Natural killer cell (primary cell): ENCODE measurements at regions not wholly inside any gene's neighbourhood (a gene's known extent, or its start where the extent isn't known, plus 50 kb on each side); places are given as distances from the start of the nearest gene placed in this dataset.
"Not testable (repeated sequence)": the region's sequence is repeated elsewhere in the genome, so short reads cannot be mapped to it uniquely, and the experiment has no call there.

Source experiments
- ATAC-seq, 3 donors: fragments of 150-1000 bp in 2 of 3; fragments of 200-7000 bp in 1 of 3; cut with Tn5 transposase; 1 replicate in 1 of 3; 2 replicates in 2 of 3; pipeline ENCODE4 v1.10.0; 2021; ENCODE audit warnings: mild to moderate bottlenecking in 2 of 3, moderate library complexity in 2 of 3
- DNase-seq, 2 donors: peaks; one replicate each; pipeline versions ENCODE4 v3.0.0 to v3.0.0-alpha.2; 2013 to 2021; ENCODE audit warnings: mixed read lengths in 1 of 2
- H3K27ac ChIP-seq: one replicate; pipeline ENCODE4 v1.5.1; 2013; ENCODE audit warnings: mild to moderate bottlenecking, low read length
- H3K27me3 ChIP-seq: one replicate; pipeline ENCODE4 v1.6.1; 2013; ENCODE audit warnings: low read length; ENCODE audit not compliant: control insufficient read depth, insufficient read depth
- H3K36me3 ChIP-seq: one replicate; pipeline ENCODE4 v1.6.1; 2013; ENCODE audit warnings: low read length; ENCODE audit not compliant: control insufficient read depth, insufficient read depth
- H3K4me1 ChIP-seq: one replicate; pipeline ENCODE4 v1.6.1; 2013; ENCODE audit warnings: low read length; ENCODE audit not compliant: control insufficient read depth, insufficient read depth
- H3K4me3 ChIP-seq: one replicate; pipeline ENCODE4 v1.5.1; 2013; ENCODE audit warnings: low read length
- H3K9me3 ChIP-seq: one replicate; pipeline ENCODE4 v1.6.1; 2013; ENCODE audit warnings: low read length; ENCODE audit not compliant: control insufficient read depth, insufficient read depth
- H3K27ac Mint-ChIP-seq, 2 donors: one replicate each; pipeline ENCODE4 v1.8.0; 2022; ENCODE audit warnings: mild to moderate bottlenecking in 2 of 2, mixed read lengths in 2 of 2, moderate library complexity in 1 of 2
- H3K27me3 Mint-ChIP-seq, 2 donors: one replicate each; pipeline ENCODE4 v1.8.0; 2022; ENCODE audit warnings: low read depth in 2 of 2, mixed read lengths in 2 of 2
- H3K36me3 Mint-ChIP-seq: one replicate; pipeline ENCODE4 v1.8.0; 2022; ENCODE audit warnings: mixed read lengths
- H3K4me1 Mint-ChIP-seq, 2 donors: one replicate each; pipeline ENCODE4 v1.8.0; 2022; ENCODE audit warnings: mixed read lengths in 2 of 2
- H3K4me3 Mint-ChIP-seq: one replicate; pipeline ENCODE4 v1.8.0; 2022; ENCODE audit warnings: mild to moderate bottlenecking, moderate library complexity, mixed read lengths
- H3K9me3 Mint-ChIP-seq, 2 donors: one replicate each; pipeline ENCODE4 v1.8.0; 2022; ENCODE audit warnings: mixed read lengths in 2 of 2
- CTCF ChIP-seq: fragments of 200-600 bp; IDR thresholded peaks from one replicate; pipeline ENCODE4 v1.8.0; 2022; ENCODE audit warnings: antibody characterized with exemption
- WGBS: methylation state at CpG from one replicate; pipeline ENCODE4 v1.1.7; 2013; ENCODE audit warnings: missing lambda C conversion rate; ENCODE audit not compliant: insufficient coverage; 5-methylcytosine and 5-hydroxymethylcytosine counted together
- intact Hi-C: fragments of 100-400 bp; cut with micrococcal nuclease; formaldehyde crosslinking; loops from one replicate; pipeline ENCODE4 v1.14.2; 2022

GRCh38 chr10:118971187-118971586 is 58.3 kb upstream of the NANOS1 start:
- Mint-ChIP-seq H3K27ac (no peak overlapping the region), H3K9me3 (peaks cover 0 to 2% of the 10 kb centered on the region in 2 donors), H3K36me3 (no peaks in the 10 kb centered on the region), H3K27me3 (peaks cover 18 to 30% of the 10 kb centered on the region in 2 donors), H3K4me3 (no peak overlapping the region), H3K4me1 (no peaks in the 10 kb centered on the region)
- Histone ChIP-seq H3K27me3 (no peaks in the 10 kb centered on the region), H3K4me3 (no peak overlapping the region), H3K4me1 (no peaks in the 10 kb centered on the region), H3K27ac (no peak overlapping the region), H3K36me3 (no peaks in the 10 kb centered on the region), H3K9me3 (no peaks in the 10 kb centered on the region)
- ATAC-seq (no peak), DNase-seq (no peak)
- intact Hi-C loops, result no loop called here
- TF ChIP-seq CTCF, result no peak
- WGBS, result 83% methylated on average over 7 of the region's 7 CpGs

- no peak overlapping the region for H3K4me3 Mint-ChIP-seq
- no peaks in the 10 kb centered on the region for H3K27me3 ChIP-seq
- peaks cover 0 to 2% of the 10 kb centered on the region in 2 donors for H3K9me3 Mint-ChIP-seq
- WGBS, result 57% methylated on average over 1 of the region's 3 CpGs
- no peak overlapping the region for H3K27ac ChIP-seq
- DNase-seq, result no peak
- no peaks in the 10 kb centered on the region for H3K9me3 ChIP-seq
- no peaks in the 10 kb centered on the region for H3K4me1 Mint-ChIP-seq
- TF ChIP-seq CTCF, result no peak
- no peak overlapping the region for H3K27ac Mint-ChIP-seq
- no peaks in the 10 kb centered on the region for H3K36me3 Mint-ChIP-seq
- no peak overlapping the region for H3K4me3 ChIP-seq
- no peaks in the 10 kb centered on the region for H3K4me1 ChIP-seq
- peaks cover 18 to 30% of the 10 kb centered on the region in 2 donors for H3K27me3 Mint-ChIP-seq
- ATAC-seq, result no peak
- no peaks in the 10 kb centered on the region for H3K36me3 ChIP-seq
- intact Hi-C loops, result no loop called here
Observed at GRCh38 chr10:118971876-118972275, 57.6 kb upstream of the NANOS1 start.

GRCh38 chr10:118973744-118974143 is 55.8 kb upstream of the NANOS1 start:
- Mint-ChIP-seq H3K27me3 (peaks cover 18 to 30% of the 10 kb centered on the region in 2 donors), H3K36me3 (no peaks in the 10 kb centered on the region), H3K27ac (no peak overlapping the region), H3K9me3 (peaks cover 0 to 2% of the 10 kb centered on the region in 2 donors), H3K4me1 (no peaks in the 10 kb centered on the region), H3K4me3 (no peak overlapping the region)
- ATAC-seq (no peak), DNase-seq (no peak)
- Histone ChIP-seq H3K9me3 (no peaks in the 10 kb centered on the region), H3K27me3 (no peaks in the 10 kb centered on the region), H3K4me3 (no peak overlapping the region), H3K36me3 (no peaks in the 10 kb centered on the region), H3K4me1 (no peaks in the 10 kb centered on the region), H3K27ac (no peak overlapping the region)
- WGBS, result 69% methylated on average over 1 of the region's 1 CpG
- no peak for TF ChIP-seq CTCF
- intact Hi-C loops, result no loop called here

GRCh38 chr10:118974951-118975350 is 54.6 kb upstream of the NANOS1 start:
- Mint-ChIP-seq H3K4me3 (no peak overlapping the region), H3K27ac (no peak overlapping the region), H3K4me1 (no peaks in the 10 kb centered on the region), H3K27me3 (peaks cover 13 to 30% of the 10 kb centered on the region in 2 donors), H3K9me3 (peaks cover 0 to 2% of the 10 kb centered on the region in 2 donors), H3K36me3 (no peaks in the 10 kb centered on the region)
- Histone ChIP-seq H3K27me3 (no peaks in the 10 kb centered on the region), H3K27ac (no peak overlapping the region), H3K36me3 (no peaks in the 10 kb centered on the region), H3K9me3 (no peaks in the 10 kb centered on the region), H3K4me1 (no peaks in the 10 kb centered on the region), H3K4me3 (no peak overlapping the region)
- TF ChIP-seq CTCF, result no peak
- intact Hi-C loops, result no loop called here
- DNase-seq (no peak), ATAC-seq (no peak)
- WGBS, result 81% methylated on average over 3 of the region's 3 CpGs

- H3K27ac ChIP-seq, H3K27me3 ChIP-seq, H3K4me1 ChIP-seq, DNase-seq, H3K4me3 Mint-ChIP-seq, H3K4me3 ChIP-seq, intact Hi-C loops, H3K36me3 ChIP-seq, H3K9me3 Mint-ChIP-seq, H3K4me1 Mint-ChIP-seq, H3K9me3 ChIP-seq, H3K36me3 Mint-ChIP-seq, H3K27ac Mint-ChIP-seq, ATAC-seq: not testable (repeated sequence)
- H3K27me3 Mint-ChIP-seq, result peaks cover 10 to 25% of the 10 kb centered on the region in 2 donors
- whole genome bisulfite sequencing, result 83% methylated on average over 2 of the region's 3 CpGs
Observed at GRCh38 chr10:118976219-118976618, 53.3 kb upstream of the NANOS1 start.
